ENCODE measurements at regions not wholly inside any gene's neighbourhood (a gene's known extent, or its start where the extent isn't known, plus 50 kb on each side); places are given as distances from the start of the nearest gene placed in this dataset.

GRCh38 chr2:41720331-41721251 lies 327.2 kb upstream of the PKDCC start:
- no peak for DNase-seq (ENCODE audit: low read depth in 2 of 2)

GRCh38 chr2:41722668-41723369 lies 325.0 kb upstream of the PKDCC start:
- DNase-seq (ENCODE audit: low read depth in 2 of 2): no peak

- DNase-seq (ENCODE audit: low read depth in 2 of 2): no peak
Measured at GRCh38 chr2:41723526-41723925, 324.3 kb upstream of the PKDCC start.

GRCh38 chr2:41724465-41724864 lies 323.4 kb upstream of the PKDCC start:
- DNase-seq (ENCODE audit: low read depth in 2 of 2): no peak

GRCh38 chr2:41725901-41726300 lies 321.9 kb upstream of the PKDCC start:
- no peak for DNase-seq (ENCODE audit: low read depth in 2 of 2)

- DNase-seq (ENCODE audit: low read depth in 2 of 2): no peak
Measured at GRCh38 chr2:41726364-41726763, 321.5 kb upstream of the PKDCC start.

GRCh38 chr2:41727152-41727551 lies 320.7 kb upstream of the PKDCC start:
- no peak for DNase-seq (ENCODE audit: low read depth in 2 of 2)

GRCh38 chr2:41727711-41728110 lies 320.1 kb upstream of the PKDCC start:
- DNase-seq (ENCODE audit: low read depth in 2 of 2): no peak

GRCh38 chr2:41728788-41729338 lies 319.0 kb upstream of the PKDCC start:
- no peak for DNase-seq (ENCODE audit: low read depth in 2 of 2)

- no peak for DNase-seq (ENCODE audit: low read depth in 2 of 2)
Measured at GRCh38 chr2:41729800-41730364, 317.9 kb upstream of the PKDCC start.

- no peak for DNase-seq (ENCODE audit: low read depth in 2 of 2)
Measured at GRCh38 chr2:41735006-41735405, 312.8 kb upstream of the PKDCC start.

GRCh38 chr2:41735476-41735875 lies 312.3 kb upstream of the PKDCC start:
- DNase-seq (ENCODE audit: low read depth in 2 of 2): no peak

GRCh38 chr2:41736105-41736567 lies 311.7 kb upstream of the PKDCC start:
- no peak for DNase-seq (ENCODE audit: low read depth in 2 of 2)

GRCh38 chr2:41736586-41736985 lies 311.2 kb upstream of the PKDCC start:
- no peak for DNase-seq (ENCODE audit: low read depth in 2 of 2)

- DNase-seq (ENCODE audit: low read depth in 2 of 2): no peak
Measured at GRCh38 chr2:41737888-41738287, 309.9 kb upstream of the PKDCC start.

GRCh38 chr2:41741951-41742595 lies 305.7 kb upstream of the PKDCC start:
- DNase-seq (ENCODE audit: low read depth in 2 of 2): no peak

- DNase-seq (ENCODE audit: low read depth in 2 of 2): no peak
Measured at GRCh38 chr2:41743324-41743723, 304.5 kb upstream of the PKDCC start.

GRCh38 chr2:41750829-41751228 lies 297.0 kb upstream of the PKDCC start:
- no peak for DNase-seq (ENCODE audit: low read depth in 2 of 2)

GRCh38 chr2:41759880-41760279 lies 287.9 kb upstream of the PKDCC start:
- no peak for DNase-seq (ENCODE audit: low read depth in 2 of 2)

- DNase-seq (ENCODE audit: low read depth in 2 of 2): no peak
Measured at GRCh38 chr2:41763141-41763540, 284.7 kb upstream of the PKDCC start.

- DNase-seq (ENCODE audit: low read depth in 2 of 2): no peak
Measured at GRCh38 chr2:41764131-41764530, 283.7 kb upstream of the PKDCC start.

- no peak for DNase-seq (ENCODE audit: low read depth in 2 of 2)
Measured at GRCh38 chr2:41764919-41765318, 282.9 kb upstream of the PKDCC start.
